Pancreas (tissue), 10 donors: ENCODE measurements at regions not wholly inside any gene's neighbourhood (a gene's known extent, or its start where the extent isn't known, plus 50 kb on each side); places are given as distances from the start of the nearest gene placed in this dataset.

Source experiments
- ATAC-seq, 4 donors: fragments of 200-7000 bp; cut with Tn5 transposase; one replicate each; pipeline versions ENCODE4 v1.8.0 to v1.9.1; 2020; ENCODE audit warnings: mild to moderate bottlenecking in 4 of 4, moderate library complexity in 4 of 4
- DNase-seq, 6 donors: peaks; one replicate each; pipeline ENCODE4 v3.0.0-alpha.2; 2020
- FAIRE-seq: peaks from 2 replicates; lab custom pipeline; 2012; peaks lifted over from hg19 to GRCh38; lab: Jason Lieb, UNC
- H3K27ac ChIP-seq, 4 donors: fragments of 200-600 bp; sonication (generic); 1 replicate in 3 of 4; 2 replicates in 1 of 4; pipeline versions ENCODE4 v1.5.0 to v1.8.0; 2020
- H3K27me3 ChIP-seq, 4 donors: fragments of 200-600 bp; one replicate each; pipeline ENCODE4 v1.8.0; 2021
- H3K36me3 ChIP-seq, 3 donors: fragments of 200-600 bp; sonication (generic) in 1 of 3; one replicate each; pipeline versions ENCODE4 v1.5.0 to v1.8.0; 2020 to 2021
- H3K4me1 ChIP-seq, 3 donors: fragments of 200-600 bp; one replicate each; pipeline ENCODE4 v1.8.0; 2021
- H3K4me3 ChIP-seq, 4 donors: fragments of 200-600 bp; sonication (generic) in 2 of 4; one replicate each; pipeline versions ENCODE4 v1.5.0 to v1.8.0; 2020 to 2021
- H3K9me3 ChIP-seq, 4 donors: fragments of 200-600 bp; one replicate each; pipeline ENCODE4 v1.8.0; 2021
- CTCF ChIP-seq, 4 donors: fragments of 200-600 bp; sonication (generic) in 3 of 4; IDR thresholded peaks; one replicate each; pipeline versions ENCODE4 v1.5.0 to v1.8.0; 2021; ENCODE audit warnings: antibody characterized with exemption in 4 of 4
- WGBS, 2 donors: extraction: QIAGEN DNeasy Blood & Tissue Kit; methylation state at CpG; one replicate each; pipeline ENCODE4 v1.1.7; 2013; 5-methylcytosine and 5-hydroxymethylcytosine counted together
- intact Hi-C, 3 donors: fragments of 100-400 bp; cut with DNase I; formaldehyde crosslinking; loops; one replicate each; pipeline versions ENCODE4 v1.11.1 to v1.14.2; 2022
- donor health status: healthy with polysubstance abuse.
- donor health status: DM: no; HTN: no; CAD: no; lungs with moderate emphysema.
- donor health status: DM: no; HTN: no; CAD: no.
- donor health status: control.
- donor health status: control.
- donor health status: Bipolar disorder and iron deficiency.
- donor health status: DM: yes; HTN: yes; CAD: no.
- donor health status: DM: no; HTN: no; CAD: no.
- donor health status: DM: no; HTN: no; CAD: no.
- donor health status: DM: yes; HTN: yes; CAD: no.

DNA sequence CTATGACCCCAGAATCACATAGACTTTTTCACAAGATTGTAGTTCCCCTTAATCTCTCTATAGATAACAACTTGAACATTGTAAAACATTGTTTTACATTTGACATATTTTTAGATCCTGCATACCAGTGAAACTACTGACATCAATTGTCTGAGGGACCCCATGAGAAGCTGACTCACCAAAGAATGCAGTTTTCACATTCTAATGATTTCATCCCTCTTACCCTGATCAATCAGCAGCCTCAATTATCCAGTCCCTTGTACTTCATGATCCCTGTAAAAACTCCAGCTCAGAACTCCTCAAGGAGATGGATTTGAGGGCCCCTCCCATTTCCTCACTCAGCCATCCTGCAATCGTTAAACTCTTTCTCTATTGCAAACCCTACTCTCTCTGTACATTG, 411.0 kb upstream of the NDST3 start:
- no peak for ATAC-seq
- intact Hi-C loops, result no loop called here
- DNase-seq, result no peak
- H3K27ac ChIP-seq, result no peak overlapping the region
- no peaks in the 10 kb centered on the region for H3K9me3 ChIP-seq
- no peaks in the 10 kb centered on the region for H3K27me3 ChIP-seq
- TF ChIP-seq CTCF (IDR thresholded peaks at IDR 0.05), result no peak
- no peaks in the 10 kb centered on the region for H3K4me1 ChIP-seq
- no peaks in the 10 kb centered on the region for H3K36me3 ChIP-seq
- WGBS, 2 donors, result 42 to 74% methylated on average over 1 of the region's 1 CpG
- H3K4me3 ChIP-seq, result no peak overlapping the region
- FAIRE-seq, result no peak

- Histone ChIP-seq H3K4me3 (no peak overlapping the region), H3K27me3 (no peaks in the 10 kb centered on the region), H3K27ac (no peak overlapping the region), H3K4me1 (no peaks in the 10 kb centered on the region), H3K9me3 (no peaks in the 10 kb centered on the region), H3K36me3 (no peaks in the 10 kb centered on the region)
- intact Hi-C loops, result no loop called here
- FAIRE-seq (no peak), ATAC-seq (no peak), DNase-seq (no peak)
- no peak for TF ChIP-seq CTCF (IDR thresholded peaks at IDR 0.05)
- WGBS, 2 donors, result 44 to 45% methylated on average over 4 of the region's 4 CpGs
Observed at GRCh38 chr4:117626664-117627063, 407.6 kb upstream of the NDST3 start.

DNA sequence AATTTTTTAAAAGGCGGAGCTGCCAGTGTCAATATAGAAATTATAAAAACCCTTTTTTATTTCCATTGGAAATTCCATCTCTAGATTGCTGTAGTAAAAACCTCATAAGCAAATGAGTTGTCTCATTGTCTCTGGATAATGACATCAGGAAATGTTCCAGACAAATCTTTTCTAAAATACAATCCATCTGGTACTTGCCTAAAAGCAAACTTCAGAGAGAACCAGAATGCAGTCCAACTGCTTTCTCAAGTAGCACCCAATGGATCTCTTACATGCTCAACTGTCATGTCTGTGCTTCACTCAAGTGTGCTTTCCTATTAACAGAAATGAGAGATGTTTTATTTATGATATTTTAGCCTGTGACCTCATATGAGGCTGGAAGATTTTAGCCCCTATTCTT, 399.6 kb upstream of the NDST3 start:
- FAIRE-seq (no peak), ATAC-seq (no peak), DNase-seq (no peak)
- no peak for TF ChIP-seq CTCF (IDR thresholded peaks at IDR 0.05)
- WGBS, 2 donors, result 63 to 83% methylated on average over 1 of the region's 1 CpG
- Histone ChIP-seq H3K4me1 (no peaks in the 10 kb centered on the region), H3K27me3 (no peaks in the 10 kb centered on the region), H3K36me3 (no peaks in the 10 kb centered on the region), H3K4me3 (no peak overlapping the region), H3K27ac (no peak overlapping the region), H3K9me3 (no peaks in the 10 kb centered on the region)
- intact Hi-C loops, result no loop called here

DNA sequence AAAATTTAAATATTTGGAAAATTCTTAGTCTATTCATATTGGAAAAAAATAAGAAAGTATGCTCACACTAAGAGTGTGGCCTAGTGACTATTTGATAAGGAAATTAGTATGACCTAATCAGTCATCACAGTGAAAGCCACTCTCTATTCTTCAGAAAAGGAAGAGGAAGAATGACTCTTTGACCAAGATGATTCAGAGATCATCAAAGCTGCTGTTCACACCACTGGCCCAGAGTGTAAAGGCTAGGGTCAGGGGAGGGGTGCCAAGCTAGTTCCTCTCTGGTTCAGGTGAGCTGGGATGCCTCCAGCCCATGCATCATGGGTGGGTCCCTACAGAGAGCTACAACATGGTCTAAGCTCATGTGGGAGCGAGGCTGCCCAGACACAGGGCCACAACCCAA, 396.9 kb upstream of the NDST3 start:
- no peak for ATAC-seq
- no peak for TF ChIP-seq CTCF (IDR thresholded peaks at IDR 0.05)
- H3K4me1 ChIP-seq, result no peaks in the 10 kb centered on the region
- H3K27ac ChIP-seq, result no peak overlapping the region
- no peaks in the 10 kb centered on the region for H3K9me3 ChIP-seq
- 55 to 63% methylated on average over 1 of the region's 1 CpG for WGBS, 2 donors
- intact Hi-C loops, result no loop called here
- H3K27me3 ChIP-seq, result no peaks in the 10 kb centered on the region
- no peak overlapping the region for H3K4me3 ChIP-seq
- DNase-seq, result no peak
- H3K36me3 ChIP-seq, result no peaks in the 10 kb centered on the region
- no peak for FAIRE-seq

DNA sequence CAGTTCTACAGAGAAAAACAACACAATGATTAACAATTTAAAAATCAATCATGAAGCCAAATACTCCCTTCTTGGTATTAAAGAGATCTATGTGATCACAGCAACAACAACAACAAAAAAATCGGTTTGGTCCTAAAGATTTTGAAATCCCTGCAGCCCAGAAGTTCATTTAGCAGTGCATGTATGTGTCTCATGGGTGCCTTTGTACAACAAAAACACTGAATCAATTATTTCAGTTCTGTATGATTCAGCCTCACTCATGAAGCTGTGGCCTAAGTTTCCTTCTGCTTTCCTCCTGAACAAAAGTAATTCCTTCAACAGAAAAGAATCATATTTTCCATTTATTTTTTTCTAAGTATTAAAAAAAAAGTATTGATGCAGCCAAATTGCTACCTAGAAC, 393.4 kb upstream of the NDST3 start:
- no peak overlapping the region for H3K27ac ChIP-seq
- ATAC-seq (no peak), DNase-seq (no peak), FAIRE-seq (no peak)
- H3K9me3 ChIP-seq, result no peaks in the 10 kb centered on the region
- 5 to 9% methylated on average over 1 of the region's 1 CpG for WGBS, 2 donors
- no peak overlapping the region for H3K4me3 ChIP-seq
- TF ChIP-seq CTCF (IDR thresholded peaks at IDR 0.05), result no peak
- intact Hi-C loops, result no loop called here
- H3K4me1 ChIP-seq, result no peaks in the 10 kb centered on the region
- no peaks in the 10 kb centered on the region for H3K36me3 ChIP-seq
- no peaks in the 10 kb centered on the region for H3K27me3 ChIP-seq
